Upper lobe of right lung (tissue), 1 donor: ENCODE measurements at regions not wholly inside any gene's neighbourhood (a gene's known extent, or its start where the extent isn't known, plus 50 kb on each side); places are given as distances from the start of the nearest gene placed in this dataset.

ENCODE experiments used
- ATAC-seq: fragments of 200-7000 bp; cut with Tn5 transposase; one replicate; pipeline ENCODE4 v1.9.1; 2020; ENCODE audit warnings: mild to moderate bottlenecking, moderate library complexity
- DNase-seq: peaks from one replicate; pipeline ENCODE4 v3.0.0-alpha.2; 2020
- H3K27ac ChIP-seq: fragments of 200-600 bp; one replicate; pipeline ENCODE4 v1.8.0; 2022
- H3K27me3 ChIP-seq: fragments of 200-600 bp; one replicate; pipeline ENCODE4 v1.8.0; 2022; ENCODE audit warnings: mild to moderate bottlenecking
- H3K36me3 ChIP-seq: fragments of 200-600 bp; one replicate; pipeline ENCODE4 v1.8.0; 2022
- H3K4me1 ChIP-seq: fragments of 200-600 bp; one replicate; pipeline ENCODE4 v1.8.0; 2022
- H3K4me3 ChIP-seq: fragments of 200-600 bp; one replicate; pipeline ENCODE4 v1.8.0; 2022; ENCODE audit warnings: mild to moderate bottlenecking
- H3K9me3 ChIP-seq: fragments of 200-600 bp; one replicate; pipeline ENCODE4 v1.8.0; 2022
- CTCF ChIP-seq: fragments of 200-600 bp; IDR thresholded peaks from one replicate; pipeline ENCODE4 v1.8.0; 2022; ENCODE audit warnings: antibody characterized with exemption
- intact Hi-C: fragments of 100-400 bp; cut with DNase I; formaldehyde crosslinking; loops from one replicate; pipeline ENCODE4 v1.11.0; 2022
- donor health status: DM: no; HTN: yes; CAD: no; lungs with severe emphysema.

DNA sequence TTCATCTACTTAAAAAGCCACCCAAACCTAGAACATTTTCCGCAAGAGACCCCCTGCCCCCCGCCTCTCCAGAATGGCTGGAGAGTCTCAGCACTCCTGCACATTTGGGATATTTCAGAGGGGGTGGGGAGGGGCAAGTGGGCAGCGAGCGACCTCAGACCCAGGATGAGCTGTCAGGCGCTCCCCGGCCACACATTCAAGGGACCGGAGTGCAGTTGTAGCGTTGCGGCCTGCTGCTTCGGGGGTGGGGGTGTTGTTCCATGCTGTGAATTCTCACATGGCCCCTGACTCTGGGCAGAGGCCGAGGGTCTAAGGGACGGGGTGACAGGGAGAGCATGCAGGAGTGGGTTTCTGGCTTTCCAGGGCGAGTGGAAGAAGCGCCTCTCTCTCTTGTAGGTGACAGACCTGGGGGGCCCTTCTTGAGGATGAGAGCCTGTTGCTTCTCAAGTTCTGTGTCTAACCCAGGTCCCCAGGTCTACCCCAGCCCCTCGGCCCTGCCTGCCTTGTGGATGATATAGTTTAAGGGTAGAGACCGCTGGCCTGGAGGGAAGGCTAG lies 231.2 kb downstream of the SEC14L1 start:
- no peak for ATAC-seq
- Histone ChIP-seq H3K27ac (peak overlapping the region; percentile 91), H3K4me1 (peaks cover 58% of the 10 kb centered on the region), H3K36me3 (no peaks in the 10 kb centered on the region), H3K4me3 (peak overlapping the region; percentile 87), H3K9me3 (no peaks in the 10 kb centered on the region), H3K27me3 (no peaks in the 10 kb centered on the region)
- no peak for TF ChIP-seq CTCF
- peak; percentile 62 for DNase-seq
- intact Hi-C loops = no loop called here

DNA sequence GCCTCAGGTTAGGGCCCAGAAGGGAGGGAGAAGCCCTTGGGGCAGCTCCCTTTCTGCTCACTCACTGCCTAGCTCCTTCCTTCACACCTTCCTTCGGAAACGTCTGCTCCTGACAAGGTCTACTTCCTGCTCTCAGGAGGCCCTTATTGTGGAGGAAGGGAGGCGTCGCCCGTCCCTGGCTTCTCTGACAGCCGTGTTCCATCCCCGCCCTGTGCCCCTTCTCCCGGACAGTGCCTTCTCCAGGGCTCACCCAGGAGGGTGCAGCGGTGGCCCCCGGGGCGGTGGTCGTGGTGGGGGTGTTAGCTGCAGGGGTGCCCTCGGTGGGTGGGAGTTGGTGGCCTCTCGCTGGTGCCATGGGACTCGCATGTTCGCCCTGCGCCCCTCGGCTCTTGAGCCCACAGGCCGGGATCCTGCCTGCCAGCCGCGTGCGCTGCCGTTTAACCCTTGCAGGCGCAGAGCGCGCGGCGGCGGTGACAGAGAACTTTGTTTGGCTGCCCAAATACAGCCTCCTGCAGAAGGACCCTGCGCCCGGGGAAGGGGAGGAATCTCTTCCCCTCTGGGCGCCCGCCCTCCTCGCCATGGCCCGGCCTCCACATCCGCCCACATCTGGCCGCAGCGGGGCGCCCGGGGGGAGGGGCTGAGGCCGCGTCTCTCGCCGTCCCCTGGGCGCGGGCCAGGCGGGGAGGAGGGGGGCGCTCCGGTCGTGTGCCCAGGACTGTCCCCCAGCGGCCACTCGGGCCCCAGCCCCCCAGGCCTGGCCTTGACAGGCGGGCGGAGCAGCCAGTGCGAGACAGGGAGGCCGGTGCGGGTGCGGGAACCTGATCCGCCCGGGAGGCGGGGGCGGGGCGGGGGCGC lies 231.9 kb downstream of the SEC14L1 start:
- peaks cover 65% of the 10 kb centered on the region for H3K4me1 ChIP-seq
- ATAC-seq = peak; percentile 64

DNA sequence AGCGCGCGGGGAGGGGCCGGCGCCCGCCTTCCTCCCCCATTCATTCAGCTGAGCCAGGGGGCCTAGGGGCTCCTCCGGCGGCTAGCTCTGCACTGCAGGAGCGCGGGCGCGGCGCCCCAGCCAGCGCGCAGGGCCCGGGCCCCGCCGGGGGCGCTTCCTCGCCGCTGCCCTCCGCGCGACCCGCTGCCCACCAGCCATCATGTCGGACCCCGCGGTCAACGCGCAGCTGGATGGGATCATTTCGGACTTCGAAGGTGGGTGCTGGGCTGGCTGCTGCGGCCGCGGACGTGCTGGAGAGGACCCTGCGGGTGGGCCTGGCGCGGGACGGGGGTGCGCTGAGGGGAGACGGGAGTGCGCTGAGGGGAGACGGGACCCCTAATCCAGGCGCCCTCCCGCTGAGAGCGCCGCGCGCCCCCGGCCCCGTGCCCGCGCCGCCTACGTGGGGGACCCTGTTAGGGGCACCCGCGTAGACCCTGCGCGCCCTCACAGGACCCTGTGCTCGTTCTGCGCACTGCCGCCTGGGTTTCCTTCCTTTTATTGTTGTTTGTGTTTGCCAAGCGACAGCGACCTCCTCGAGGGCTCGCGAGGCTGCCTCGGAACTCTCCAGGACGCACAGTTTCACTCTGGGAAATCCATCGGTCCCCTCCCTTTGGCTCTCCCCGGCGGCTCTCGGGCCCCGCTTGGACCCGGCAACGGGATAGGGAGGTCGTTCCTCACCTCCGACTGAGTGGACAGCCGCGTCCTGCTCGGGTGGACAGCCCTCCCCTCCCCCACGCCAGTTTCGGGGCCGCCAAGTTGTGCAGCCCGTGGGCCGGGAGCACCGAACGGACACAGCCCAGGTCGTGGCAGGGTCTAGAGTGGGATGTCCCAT lies 232.8 kb downstream of the SEC14L1 start:
- intact Hi-C loops = no loop called here
- peaks cover 74% of the 10 kb centered on the region for H3K4me1 ChIP-seq

More for the DNA sequence above, 231.9 kb downstream of the SEC14L1 start:
- Histone ChIP-seq H3K9me3 (no peaks in the 10 kb centered on the region), H3K36me3 (no peaks in the 10 kb centered on the region), H3K4me3 (peak overlapping the region; percentile 87), H3K27ac (peak overlapping the region; percentile 91), H3K27me3 (no peaks in the 10 kb centered on the region)
- peak; percentile 90 for DNase-seq
- intact Hi-C loops = no loop called here
- no peak for TF ChIP-seq CTCF

GRCh38 chr17:77374170-77374936 lies 233.6 kb downstream of the SEC14L1 start:
- peak; percentile 39 for TF ChIP-seq CTCF
- Histone ChIP-seq H3K4me3 (peak overlapping the region; percentile 87), H3K9me3 (no peaks in the 10 kb centered on the region), H3K27me3 (no peaks in the 10 kb centered on the region), H3K27ac (peak overlapping the region; percentile 91), H3K4me1 (peaks cover 82% of the 10 kb centered on the region), H3K36me3 (no peaks in the 10 kb centered on the region)
- intact Hi-C loops = no loop called here
- DNase-seq = peak; percentile 89
- peak; percentile 70 for ATAC-seq

More for the DNA sequence above, 232.8 kb downstream of the SEC14L1 start:
- no peaks in the 10 kb centered on the region for H3K9me3 ChIP-seq
- H3K27me3 ChIP-seq = no peaks in the 10 kb centered on the region
- peak overlapping the region; percentile 91 for H3K27ac ChIP-seq
- ATAC-seq = peak; percentile 3
- peak; percentile 79 for DNase-seq
- no peaks in the 10 kb centered on the region for H3K36me3 ChIP-seq
- TF ChIP-seq CTCF = no peak
- H3K4me3 ChIP-seq = peak overlapping the region; percentile 87
